Esophagus squamous epithelium (tissue), 5 donors: ENCODE measurements at regions not wholly inside any gene's neighbourhood (a gene's known extent, or its start where the extent isn't known, plus 50 kb on each side); places are given as distances from the start of the nearest gene placed in this dataset.

Experiments used
- DNase-seq: peaks from one replicate; lab custom pipeline; 2025; lab: John Stamatoyannopoulos, UW
- H3K27ac ChIP-seq, 4 donors: fragments of 200-600 bp; sonication (generic); one replicate each; pipeline ENCODE4 v1.5.1; 2016 to 2019; ENCODE audit warnings: mild to moderate bottlenecking in 1 of 4
- H3K27me3 ChIP-seq, 4 donors: fragments of 200-600 bp; sonication (generic); 1 replicate in 3 of 4; 2 replicates in 1 of 4; pipeline versions ENCODE4 v1.5.1 to v1.6.0; 2017 to 2021; ENCODE audit warnings: antibody characterized with exemption in 1 of 4
- H3K36me3 ChIP-seq, 3 donors: fragments of 200-600 bp; sonication (generic); one replicate each; pipeline ENCODE4 v1.5.1; 2016 to 2019
- H3K4me1 ChIP-seq, 3 donors: fragments of 200-600 bp; sonication (generic); one replicate each; pipeline ENCODE4 v1.5.1; 2017 to 2019
- H3K4me3 ChIP-seq, 4 donors: fragments of 200-600 bp; sonication (generic); 1 replicate in 3 of 4; 2 replicates in 1 of 4; pipeline ENCODE4 v1.5.1; 2016 to 2019; ENCODE audit warnings: mild to moderate bottlenecking in 2 of 4, moderate library complexity in 1 of 4
- H3K9me3 ChIP-seq, 3 donors: fragments of 200-600 bp; sonication (generic); one replicate each; pipeline ENCODE4 v1.5.1; 2016 to 2019
- POLR2A ChIP-seq, 4 donors: fragments of 450-650 bp; IDR thresholded peaks; one replicate each; pipeline ENCODE4 v1.6.1; 2017; ENCODE audit warnings: antibody characterized with exemption in 4 of 4, mild to moderate bottlenecking in 4 of 4, moderate library complexity in 3 of 4
- WGBS, 2 donors: methylation state at CpG; one replicate each; pipeline ENCODE4 v1.1.5; 2018; 5-methylcytosine and 5-hydroxymethylcytosine counted together
- intact Hi-C: fragments of 100-400 bp; cut with DNase I; formaldehyde crosslinking; loops from one replicate; pipeline ENCODE4 v1.15.0; 2022
- TF ChIP-seq, protein P1 (sequence below), 6 experiments: fragments of 450-650 bp in 4 of 6; fragments of 200-600 bp in 2 of 6; sonication (generic) in 2 of 6; IDR thresholded peaks; one replicate each; pipeline ENCODE4 v1.5.1; 2016 to 2019; ENCODE audit warnings: antibody characterized with exemption in 6 of 6, mild to moderate bottlenecking in 4 of 6, moderate library complexity in 4 of 6
- donor health status: DM: yes; HTN: yes; CAD: no.

DNA sequence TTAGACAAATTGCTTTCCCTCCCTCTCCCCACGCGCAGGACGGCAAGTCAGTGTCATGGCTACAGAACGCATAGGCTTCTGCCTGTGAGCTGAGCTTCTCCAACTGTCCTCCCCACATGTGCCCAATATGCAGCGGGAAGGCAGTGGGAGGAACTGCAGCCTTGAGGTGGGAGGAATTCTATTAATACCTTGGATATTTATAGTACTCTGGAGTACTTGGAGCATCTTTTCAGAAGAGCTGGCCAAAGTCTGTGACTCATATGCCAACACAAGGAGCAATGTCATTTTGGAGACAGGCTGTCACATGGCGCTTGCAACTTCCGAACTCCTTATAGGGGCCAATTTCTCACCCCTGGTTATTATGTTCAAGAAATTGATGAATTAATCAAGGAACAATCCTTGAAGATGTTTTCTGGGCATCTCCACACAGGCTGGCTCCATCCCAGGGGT, 245.0 kb upstream of the SERP2 start:
- Histone ChIP-seq H3K27ac (no peak overlapping the region), H3K9me3 (peaks cover 0 to 2% (median 0%) of the 10 kb centered on the region in 3 donors), H3K4me1 (peaks cover 0 to 9% (median 0%) of the 10 kb centered on the region in 3 donors), H3K36me3 (no peaks in the 10 kb centered on the region), H3K27me3 (no peaks in the 10 kb centered on the region), H3K4me3 (no peak overlapping the region)
- 69 to 75% methylated on average over 7 of the region's 7 CpGs for WGBS, 2 donors
- intact Hi-C loops, result no loop called here
- DNase-seq, result no peak
- TF ChIP-seq POLR2A (IDR thresholded peaks at IDR 0.05), result no peak
- TF ChIP-seq, protein P1, sequence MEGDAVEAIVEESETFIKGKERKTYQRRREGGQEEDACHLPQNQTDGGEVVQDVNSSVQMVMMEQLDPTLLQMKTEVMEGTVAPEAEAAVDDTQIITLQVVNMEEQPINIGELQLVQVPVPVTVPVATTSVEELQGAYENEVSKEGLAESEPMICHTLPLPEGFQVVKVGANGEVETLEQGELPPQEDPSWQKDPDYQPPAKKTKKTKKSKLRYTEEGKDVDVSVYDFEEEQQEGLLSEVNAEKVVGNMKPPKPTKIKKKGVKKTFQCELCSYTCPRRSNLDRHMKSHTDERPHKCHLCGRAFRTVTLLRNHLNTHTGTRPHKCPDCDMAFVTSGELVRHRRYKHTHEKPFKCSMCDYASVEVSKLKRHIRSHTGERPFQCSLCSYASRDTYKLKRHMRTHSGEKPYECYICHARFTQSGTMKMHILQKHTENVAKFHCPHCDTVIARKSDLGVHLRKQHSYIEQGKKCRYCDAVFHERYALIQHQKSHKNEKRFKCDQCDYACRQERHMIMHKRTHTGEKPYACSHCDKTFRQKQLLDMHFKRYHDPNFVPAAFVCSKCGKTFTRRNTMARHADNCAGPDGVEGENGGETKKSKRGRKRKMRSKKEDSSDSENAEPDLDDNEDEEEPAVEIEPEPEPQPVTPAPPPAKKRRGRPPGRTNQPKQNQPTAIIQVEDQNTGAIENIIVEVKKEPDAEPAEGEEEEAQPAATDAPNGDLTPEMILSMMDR (IDR thresholded peaks at IDR 0.05), result no peak

DNA sequence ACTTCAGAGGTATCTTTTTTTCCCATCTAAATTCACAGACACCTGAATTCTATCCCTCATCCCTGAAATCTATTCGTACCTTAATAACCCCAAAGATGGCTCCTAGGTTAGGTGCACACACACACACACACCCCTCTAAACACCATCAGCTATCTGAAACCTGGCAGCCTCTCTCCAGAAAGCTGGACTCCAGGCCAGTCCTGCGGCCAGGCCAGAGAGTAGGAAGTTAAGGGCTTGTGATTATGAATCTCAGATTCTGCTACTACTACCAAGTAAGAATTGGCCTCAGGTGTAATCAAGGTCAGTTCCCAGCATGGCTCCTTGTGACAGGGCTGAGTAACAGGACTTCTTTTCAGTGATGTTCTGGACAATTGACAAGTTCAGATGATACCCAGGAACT, 244.2 kb upstream of the SERP2 start:
- Histone ChIP-seq H3K4me1 (peaks cover 0 to 9% (median 0%) of the 10 kb centered on the region in 3 donors), H3K36me3 (no peaks in the 10 kb centered on the region), H3K4me3 (no peak overlapping the region), H3K9me3 (no peaks in the 10 kb centered on the region), H3K27ac (no peak overlapping the region), H3K27me3 (no peaks in the 10 kb centered on the region)
- no peak for TF ChIP-seq POLR2A (IDR thresholded peaks at IDR 0.05)
- TF ChIP-seq, protein P1 (IDR thresholded peaks at IDR 0.05), result no peak
- intact Hi-C loops, result no loop called here
- WGBS, 2 donors, result 74 to 79% methylated on average over 2 of the region's 2 CpGs
- no peak for DNase-seq

GRCh38 chr13:44131069-44131614, 242.5 kb upstream of the SERP2 start:
- H3K4me3 ChIP-seq, result no peak overlapping the region
- H3K4me1 ChIP-seq, result peaks cover 0 to 9% (median 0%) of the 10 kb centered on the region in 3 donors
- H3K27ac ChIP-seq, result no peak overlapping the region
- H3K36me3 ChIP-seq, result no peaks in the 10 kb centered on the region
- intact Hi-C loops, result no loop called here
- WGBS, 2 donors, result 90 to 93% methylated on average over 5 of the region's 5 CpGs
- H3K27me3 ChIP-seq, result no peaks in the 10 kb centered on the region
- no peak for DNase-seq
- no peak for TF ChIP-seq POLR2A (IDR thresholded peaks at IDR 0.05)
- TF ChIP-seq, protein P1 (IDR thresholded peaks at IDR 0.05), result no peak
- H3K9me3 ChIP-seq, result no peaks in the 10 kb centered on the region

DNA sequence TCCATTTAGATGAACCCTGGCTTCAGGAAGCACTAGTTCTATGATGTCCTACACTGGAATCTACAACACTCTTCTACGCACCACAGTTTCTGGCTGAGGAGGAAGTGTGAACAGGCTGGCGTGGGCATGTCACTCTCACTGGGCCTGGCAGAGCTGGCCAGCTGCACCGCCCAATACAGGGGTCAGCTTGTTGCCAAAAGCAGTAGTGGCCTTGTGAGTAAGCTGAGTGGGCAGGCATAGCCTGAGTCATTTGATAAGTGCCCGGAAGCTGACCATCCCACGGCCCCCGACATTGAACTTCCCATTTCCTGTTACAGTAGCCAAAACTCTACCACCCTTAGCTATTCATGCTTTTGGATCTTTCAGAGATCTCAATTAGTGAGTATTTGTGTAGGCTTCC, 240.9 kb upstream of the SERP2 start:
- no peak for TF ChIP-seq POLR2A (IDR thresholded peaks at IDR 0.05)
- TF ChIP-seq, protein P1 (IDR thresholded peaks at IDR 0.05), result no peak
- intact Hi-C loops, result no loop called here
- Histone ChIP-seq H3K4me1 (peaks cover 0 to 9% (median 0%) of the 10 kb centered on the region in 3 donors), H3K27ac (peak overlapping the region in 2 of 4 donors; percentile 25 to 51), H3K36me3 (no peaks in the 10 kb centered on the region), H3K27me3 (no peaks in the 10 kb centered on the region), H3K4me3 (no peak overlapping the region), H3K9me3 (no peaks in the 10 kb centered on the region)
- DNase-seq, result no peak
- WGBS, 2 donors, result 60 to 75% methylated on average over 6 of the region's 6 CpGs

DNA sequence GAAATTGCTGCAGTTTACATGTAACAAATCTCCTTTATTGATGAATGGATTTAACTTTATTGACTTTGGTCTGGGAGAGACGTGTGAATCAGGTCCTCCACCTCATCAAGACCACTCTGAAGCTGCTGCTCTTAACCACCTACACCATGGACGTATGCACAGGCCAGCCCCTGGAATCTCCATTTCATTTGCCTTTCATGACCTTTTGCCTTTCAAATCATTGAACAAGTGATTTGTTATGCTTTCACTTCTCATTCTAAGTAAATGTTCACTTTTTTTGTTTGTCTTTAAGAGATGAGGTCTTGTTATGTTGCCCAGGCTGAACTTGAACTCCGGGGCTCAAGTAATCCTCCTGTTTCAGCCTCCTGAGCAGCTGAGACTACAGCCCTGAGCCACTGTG, 240.0 kb upstream of the SERP2 start:
- no peak for DNase-seq
- intact Hi-C loops, result no loop called here
- Histone ChIP-seq H3K27ac (no peak overlapping the region), H3K4me3 (no peak overlapping the region), H3K36me3 (no peaks in the 10 kb centered on the region), H3K4me1 (peaks cover 0 to 9% (median 0%) of the 10 kb centered on the region in 3 donors), H3K9me3 (no peaks in the 10 kb centered on the region), H3K27me3 (no peaks in the 10 kb centered on the region)
- TF ChIP-seq, protein P1 (IDR thresholded peaks at IDR 0.05), result no peak
- no peak for TF ChIP-seq POLR2A (IDR thresholded peaks at IDR 0.05)
- 80 to 85% methylated on average over 3 of the region's 3 CpGs for WGBS, 2 donors
